ENCODE measurements at regions not wholly inside any gene's neighbourhood (a gene's known extent, or its start where the extent isn't known, plus 50 kb on each side); places are given as distances from the start of the nearest gene placed in this dataset.

DNA sequence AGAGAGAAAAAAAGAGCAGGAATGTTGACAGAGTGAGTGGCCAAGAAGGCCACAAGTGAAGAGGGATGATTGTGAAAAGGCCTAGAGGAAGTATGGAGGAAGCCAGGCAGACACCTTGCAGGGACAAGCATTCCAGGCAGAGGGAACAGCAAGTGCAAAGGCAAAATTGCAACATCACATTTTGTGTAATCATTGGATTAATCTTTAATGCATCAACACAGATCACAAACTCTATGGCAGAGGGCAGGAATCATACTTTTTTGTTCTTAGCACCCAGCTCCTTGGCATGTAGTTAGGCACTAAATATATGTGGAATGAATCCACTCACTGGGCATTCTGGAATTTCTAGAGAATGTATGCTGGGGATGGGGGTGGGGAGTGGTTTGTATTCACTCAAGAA, 312.1 kb upstream of the PROK2 start:
- no peak overlapping the region for H3K4me3 ChIP-seq (ENCODE audit: low read depth, low read length)
- DNase-seq (ENCODE audit: low read depth): no peak
- TF ChIP-seq, protein P1, sequence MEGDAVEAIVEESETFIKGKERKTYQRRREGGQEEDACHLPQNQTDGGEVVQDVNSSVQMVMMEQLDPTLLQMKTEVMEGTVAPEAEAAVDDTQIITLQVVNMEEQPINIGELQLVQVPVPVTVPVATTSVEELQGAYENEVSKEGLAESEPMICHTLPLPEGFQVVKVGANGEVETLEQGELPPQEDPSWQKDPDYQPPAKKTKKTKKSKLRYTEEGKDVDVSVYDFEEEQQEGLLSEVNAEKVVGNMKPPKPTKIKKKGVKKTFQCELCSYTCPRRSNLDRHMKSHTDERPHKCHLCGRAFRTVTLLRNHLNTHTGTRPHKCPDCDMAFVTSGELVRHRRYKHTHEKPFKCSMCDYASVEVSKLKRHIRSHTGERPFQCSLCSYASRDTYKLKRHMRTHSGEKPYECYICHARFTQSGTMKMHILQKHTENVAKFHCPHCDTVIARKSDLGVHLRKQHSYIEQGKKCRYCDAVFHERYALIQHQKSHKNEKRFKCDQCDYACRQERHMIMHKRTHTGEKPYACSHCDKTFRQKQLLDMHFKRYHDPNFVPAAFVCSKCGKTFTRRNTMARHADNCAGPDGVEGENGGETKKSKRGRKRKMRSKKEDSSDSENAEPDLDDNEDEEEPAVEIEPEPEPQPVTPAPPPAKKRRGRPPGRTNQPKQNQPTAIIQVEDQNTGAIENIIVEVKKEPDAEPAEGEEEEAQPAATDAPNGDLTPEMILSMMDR (conservative IDR thresholded peaks at IDR 0.05; ENCODE audit: low read depth, low read length): no peak

DNA sequence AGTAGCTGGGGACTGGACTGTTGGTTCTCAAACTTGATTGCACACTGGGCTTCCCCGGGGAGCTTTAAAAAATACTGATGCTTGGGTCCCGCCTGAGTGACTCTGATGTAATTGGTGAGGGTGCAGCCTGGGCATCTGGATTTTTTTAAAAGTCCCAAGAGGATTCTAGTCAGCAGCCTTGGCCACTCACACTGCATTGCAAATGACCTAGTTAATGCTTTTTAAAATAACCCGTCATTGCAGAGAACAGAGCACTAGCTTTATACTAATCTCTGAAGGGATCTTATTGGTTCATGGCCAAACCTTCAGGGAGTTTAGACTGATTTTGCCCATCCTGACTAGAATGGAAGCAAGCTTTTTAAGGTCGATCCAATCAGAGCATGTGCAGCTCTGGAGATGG, 310.6 kb upstream of the PROK2 start:
- TF ChIP-seq, protein P1 (conservative IDR thresholded peaks at IDR 0.05; ENCODE audit: low read depth, low read length): no peak
- no peak for DNase-seq (ENCODE audit: low read depth)
- H3K4me3 ChIP-seq (ENCODE audit: low read depth, low read length): no peak overlapping the region

DNA sequence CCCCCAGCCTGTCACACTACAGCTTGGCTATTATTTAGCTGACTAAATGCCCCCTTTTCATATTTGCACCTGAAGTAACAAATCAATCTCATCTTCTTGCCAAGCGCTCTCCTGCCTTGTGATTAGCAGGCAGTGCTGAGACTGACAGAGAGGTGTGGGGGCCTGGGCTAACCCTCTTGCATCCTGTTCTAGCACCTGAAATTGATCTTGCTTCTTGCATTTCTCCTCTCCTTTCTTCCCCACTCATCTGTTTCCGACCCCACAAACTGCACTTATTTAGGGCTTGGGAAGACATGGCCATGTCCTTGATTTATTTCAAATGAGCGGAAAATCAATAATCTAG, 309.0 kb upstream of the PROK2 start:
- TF ChIP-seq, protein P1 (conservative IDR thresholded peaks at IDR 0.05; ENCODE audit: low read depth, low read length): no peak
- no peak for DNase-seq (ENCODE audit: low read depth)
- H3K4me3 ChIP-seq (ENCODE audit: low read depth, low read length): no peak overlapping the region

DNA sequence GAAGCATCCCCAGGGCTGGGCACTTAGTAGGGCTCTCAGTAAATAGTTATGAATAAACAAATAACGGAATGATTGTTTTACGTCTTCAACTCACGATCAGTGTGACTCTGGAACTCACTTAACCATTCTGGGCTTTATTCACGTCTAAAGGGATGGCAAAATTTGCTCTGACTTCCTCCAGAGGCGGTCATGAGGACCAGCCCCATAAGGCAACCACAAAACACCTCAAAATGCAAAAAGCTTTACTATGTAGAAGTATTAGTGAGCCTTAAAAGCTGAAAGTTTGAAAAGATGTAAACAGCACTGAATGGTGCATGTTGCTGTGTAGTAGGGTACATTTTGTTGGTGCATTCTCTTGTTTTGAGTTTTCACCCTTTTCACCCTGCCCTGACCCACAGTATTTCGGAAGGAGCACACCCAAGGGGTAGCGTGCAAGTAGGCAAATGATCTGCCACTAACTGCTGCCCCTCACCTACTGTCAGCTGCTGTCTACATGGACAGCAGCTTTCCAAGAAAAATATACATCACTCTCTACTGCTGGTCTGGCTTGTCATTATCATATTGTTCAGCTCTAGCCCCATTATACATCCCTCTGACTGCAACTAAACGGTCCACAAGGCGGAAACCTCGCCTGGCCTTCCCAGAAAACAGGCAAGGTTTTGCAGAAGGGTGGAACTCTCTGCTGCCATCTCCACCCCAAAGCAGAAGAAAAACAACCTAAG, 308.5 kb upstream of the PROK2 start:
- no peak overlapping the region for H3K4me3 ChIP-seq (ENCODE audit: low read depth, low read length)
- no peak for DNase-seq (ENCODE audit: low read depth)
- TF ChIP-seq, protein P1 (conservative IDR thresholded peaks at IDR 0.05; ENCODE audit: low read depth, low read length): no peak

DNA sequence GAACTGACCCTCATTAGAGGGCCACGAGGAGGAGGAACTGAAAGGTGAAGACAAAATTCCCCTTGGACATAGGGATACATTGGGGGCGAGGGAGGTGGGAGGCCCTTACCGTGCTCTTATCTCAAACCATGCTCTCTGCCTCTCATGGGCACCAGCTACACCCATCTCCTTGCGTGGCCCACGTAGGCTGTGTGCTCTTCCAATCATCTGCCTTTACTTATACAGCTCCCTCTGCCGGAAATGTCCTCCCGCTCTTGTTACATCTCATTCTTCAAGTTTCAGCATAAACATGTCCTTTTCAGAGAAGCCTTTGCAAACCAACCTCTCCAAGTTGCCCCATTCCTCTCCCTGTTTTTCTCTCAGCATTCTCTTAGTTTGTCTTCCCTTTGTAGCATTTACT, 307.8 kb upstream of the PROK2 start:
- no peak overlapping the region for H3K4me3 ChIP-seq (ENCODE audit: low read depth, low read length)
- TF ChIP-seq, protein P1 (conservative IDR thresholded peaks at IDR 0.05; ENCODE audit: low read depth, low read length): peak; percentile 10
- no peak for DNase-seq (ENCODE audit: low read depth)

DNA sequence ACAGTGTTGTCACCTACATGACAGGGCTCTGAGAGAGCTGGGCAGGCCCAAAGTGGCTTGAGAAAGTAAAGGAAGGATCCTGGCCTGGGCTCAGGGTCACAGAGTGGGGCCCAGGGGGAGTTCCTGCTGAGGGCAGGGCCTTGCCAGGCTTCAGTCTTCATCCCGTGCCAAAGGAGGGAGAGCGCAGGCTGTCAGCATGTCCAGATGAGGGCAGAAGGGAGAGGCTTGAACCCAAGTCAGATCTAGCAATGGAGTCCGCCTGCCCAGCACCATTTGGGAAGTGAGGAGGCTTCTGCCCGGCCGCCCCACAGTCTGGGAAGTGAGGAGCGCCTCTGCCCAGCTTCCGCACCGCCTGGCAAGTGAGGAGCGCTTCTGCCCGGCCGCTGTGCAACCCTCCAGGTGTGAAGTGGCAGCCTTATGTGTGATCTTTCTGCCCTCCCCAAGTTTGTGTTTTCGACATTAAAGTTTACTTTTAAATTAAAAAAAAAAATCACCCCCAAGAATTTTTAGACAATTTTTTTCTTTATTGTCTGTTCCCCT, 303.6 kb upstream of the PROK2 start:
- H3K4me3 ChIP-seq (ENCODE audit: low read depth, low read length): no peak overlapping the region
- TF ChIP-seq, protein P1 (conservative IDR thresholded peaks at IDR 0.05; ENCODE audit: low read depth, low read length): no peak
- DNase-seq (ENCODE audit: low read depth): no peak

DNA sequence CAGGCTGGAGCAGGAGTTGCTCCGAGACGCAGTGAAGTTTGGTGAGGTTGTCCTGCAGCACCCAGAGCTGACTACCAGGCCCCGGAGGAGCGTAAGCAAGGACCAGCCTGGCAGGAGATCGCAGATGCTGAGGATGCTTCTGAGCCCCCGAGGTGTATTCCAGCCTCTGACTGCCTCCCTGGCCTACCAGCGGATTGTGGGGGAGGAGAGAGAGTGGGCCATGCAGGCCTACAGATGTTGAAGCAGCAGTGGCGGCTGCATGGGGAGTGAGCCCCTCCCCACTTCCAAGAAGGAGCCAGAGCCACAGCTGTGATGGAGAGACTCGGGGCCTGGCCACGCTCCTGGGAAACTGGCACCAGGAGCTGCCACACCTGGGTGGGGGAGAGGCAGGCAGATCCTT, 302.5 kb upstream of the PROK2 start:
- H3K4me3 ChIP-seq (ENCODE audit: low read depth, low read length): no peak overlapping the region
- TF ChIP-seq, protein P1 (conservative IDR thresholded peaks at IDR 0.05; ENCODE audit: low read depth, low read length): no peak
- no peak for DNase-seq (ENCODE audit: low read depth)

Data from choroid plexus epithelial cell (primary cell).